COR-L47 (cell line): ENCODE measurements at regions not wholly inside any gene's neighbourhood (a gene's known extent, or its start where the extent isn't known, plus 50 kb on each side); places are given as distances from the start of the nearest gene placed in this dataset.

ENCODE experiments used
- DNase-seq: peaks from one replicate; lab custom pipeline; 2025; lab: John Stamatoyannopoulos, UW

DNA sequence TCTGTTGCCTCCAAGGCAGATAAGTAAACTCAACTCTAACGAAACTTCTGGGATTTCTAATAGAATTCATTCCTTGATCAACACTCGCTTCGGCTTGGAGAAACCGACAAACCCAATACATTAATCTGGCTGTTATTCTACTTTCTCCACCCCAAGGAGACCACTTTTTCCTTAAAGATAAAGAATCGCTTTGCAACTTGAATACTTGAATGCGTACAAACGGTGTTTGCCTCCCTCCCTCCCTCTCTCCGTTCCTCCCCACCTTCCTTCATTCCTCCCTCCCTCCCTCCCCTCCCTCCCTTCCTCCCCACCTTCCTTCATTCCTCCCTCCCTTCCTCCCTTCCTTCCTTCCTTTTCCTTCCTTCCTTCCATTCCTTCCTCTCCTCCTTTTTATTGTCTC, 432.6 kb downstream of the HAPSTR1 start:
- no peak for DNase-seq

DNA sequence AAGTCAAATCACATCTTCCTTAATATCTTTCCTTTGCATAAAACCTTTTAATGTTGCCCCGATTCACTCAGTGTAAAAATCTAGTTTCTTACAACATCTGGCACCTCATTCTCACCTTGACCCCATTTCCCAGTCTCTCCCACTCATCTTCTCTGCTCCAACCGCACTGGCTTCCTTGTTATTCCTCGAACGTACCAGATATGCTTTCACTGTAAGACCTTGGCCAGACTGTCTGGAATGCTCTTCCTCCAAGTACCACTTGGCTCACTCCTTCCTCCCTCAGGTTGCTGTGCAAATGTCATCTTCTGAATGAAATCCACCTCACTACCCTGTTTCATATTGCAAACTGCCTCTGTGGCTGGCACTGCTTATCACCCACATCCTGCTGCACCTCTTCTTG, 433.6 kb downstream of the HAPSTR1 start:
- no peak for DNase-seq

DNA sequence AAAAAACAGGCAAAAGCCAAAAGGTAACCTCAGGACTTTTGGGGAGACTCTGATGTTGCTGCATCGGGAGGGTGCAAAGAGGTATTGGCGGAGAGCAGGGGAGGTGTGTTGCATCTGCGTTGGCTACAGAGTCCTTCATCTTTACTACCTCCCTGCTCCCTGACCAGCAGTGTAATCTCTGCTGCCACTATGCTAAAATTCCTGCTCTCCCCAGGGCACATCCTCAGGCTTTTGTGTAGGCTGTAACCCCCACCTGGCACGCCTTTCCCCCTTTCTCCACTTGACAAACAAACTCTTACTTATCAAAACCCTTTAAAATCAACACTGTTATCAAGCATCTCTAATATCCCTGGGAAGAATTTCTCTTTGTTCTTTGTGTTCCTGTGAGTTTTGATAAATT, 435.3 kb downstream of the HAPSTR1 start:
- no peak for DNase-seq

- no peak for DNase-seq
Measured at GRCh38 chr16:9527976-9528375, 436.5 kb downstream of the HAPSTR1 start.

- DNase-seq: no peak
Measured at GRCh38 chr16:9528511-9529079, 437.2 kb downstream of the HAPSTR1 start.

- no peak for DNase-seq
Measured at GRCh38 chr16:9533042-9533441, 441.6 kb downstream of the HAPSTR1 start.

- no peak for DNase-seq
Measured at GRCh38 chr16:9534759-9535158, 443.3 kb downstream of the HAPSTR1 start.

- no peak for DNase-seq
Measured at GRCh38 chr16:9536905-9537304, 445.5 kb downstream of the HAPSTR1 start.

GRCh38 chr16:9539346-9539745, 447.9 kb downstream of the HAPSTR1 start:
- no peak for DNase-seq

- DNase-seq: no peak
Measured at GRCh38 chr16:9541723-9542122, 450.3 kb downstream of the HAPSTR1 start.

GRCh38 chr16:9542165-9542755, 450.8 kb downstream of the HAPSTR1 start:
- DNase-seq: no peak

DNA sequence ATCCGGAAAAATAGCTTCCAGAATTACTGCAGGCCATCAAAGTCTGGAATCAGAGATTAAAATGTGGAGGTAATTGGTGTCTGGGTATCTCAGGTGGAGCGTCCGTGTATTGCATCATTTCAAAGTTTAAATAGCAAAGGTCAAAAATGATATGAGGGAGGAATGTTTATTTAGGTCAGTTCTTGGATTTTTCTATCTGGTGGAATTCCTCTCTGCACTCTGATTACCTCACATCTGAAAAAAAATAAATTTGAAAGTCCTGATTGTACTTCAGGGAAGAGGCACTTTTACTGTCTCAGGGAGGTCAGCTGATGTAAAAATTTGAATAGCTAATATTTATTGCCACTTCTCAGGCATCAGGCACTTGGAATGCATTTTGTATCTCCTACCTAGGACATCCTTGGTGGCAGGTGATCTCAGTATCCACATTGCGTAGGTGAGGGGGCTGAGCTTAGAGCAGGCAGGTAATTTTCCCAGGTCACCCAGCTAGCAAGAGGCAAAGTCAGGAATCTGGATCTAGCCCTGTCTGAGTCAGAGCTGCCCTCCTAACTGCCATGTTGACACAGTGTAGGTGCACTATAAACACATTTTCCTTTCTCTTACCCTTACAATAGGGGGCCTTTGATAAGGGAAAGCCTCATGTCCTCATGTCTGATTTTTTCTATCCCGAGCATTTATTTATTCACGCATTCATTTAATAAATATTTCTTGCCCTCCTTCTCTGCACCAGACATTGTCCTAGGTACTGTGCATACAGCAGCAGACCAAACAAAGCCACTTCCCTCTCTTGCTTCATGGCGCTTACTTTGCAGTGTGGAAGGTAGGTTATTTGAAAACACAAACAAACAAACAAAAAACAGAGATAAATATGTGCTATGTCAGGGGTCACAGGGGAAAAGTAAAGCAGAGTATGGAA, 454.3 kb downstream of the HAPSTR1 start:
- no peak for DNase-seq

DNA sequence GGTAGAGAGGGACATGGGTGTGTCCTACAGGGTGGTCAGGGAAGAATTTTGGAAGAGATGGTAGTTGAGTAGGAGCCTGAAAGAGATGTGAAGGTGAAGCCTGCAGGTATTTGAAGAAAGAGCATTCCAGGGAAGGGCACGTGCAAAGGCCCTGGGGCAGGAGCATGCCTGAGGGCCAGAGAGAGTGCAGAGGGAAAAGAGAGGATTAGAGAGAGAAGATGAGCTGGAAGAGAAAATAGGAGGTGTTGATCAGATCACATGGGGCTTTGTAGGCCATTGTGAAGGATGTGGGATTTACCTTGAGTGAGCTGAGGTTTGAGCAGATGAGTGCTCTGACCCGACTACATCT, 455.0 kb downstream of the HAPSTR1 start:
- no peak for DNase-seq

GRCh38 chr16:9549487-9549886, 458.0 kb downstream of the HAPSTR1 start:
- DNase-seq: no peak

DNA sequence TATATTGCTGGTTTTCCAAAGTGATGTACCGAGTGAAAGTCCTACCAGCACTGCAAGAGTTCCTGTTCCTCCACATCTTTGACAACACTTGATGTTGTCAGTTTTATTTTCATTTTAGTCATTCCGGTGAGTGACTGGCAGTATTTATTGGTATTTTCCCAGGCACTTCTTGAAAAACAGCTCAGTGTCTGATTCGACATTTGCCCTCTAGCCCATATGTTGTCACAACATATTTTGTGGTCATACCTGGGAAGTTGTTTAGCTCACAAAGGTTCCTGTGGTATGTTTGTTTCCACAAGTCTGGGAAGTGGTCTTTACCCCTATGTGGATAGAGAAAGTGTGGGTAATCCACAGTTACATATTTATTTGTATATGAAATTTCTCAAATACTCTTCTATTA, 463.6 kb downstream of the HAPSTR1 start:
- no peak for DNase-seq

GRCh38 chr16:9556949-9557665, 465.7 kb downstream of the HAPSTR1 start:
- no peak for DNase-seq

GRCh38 chr16:9557713-9558112, 466.3 kb downstream of the HAPSTR1 start:
- no peak for DNase-seq

DNA sequence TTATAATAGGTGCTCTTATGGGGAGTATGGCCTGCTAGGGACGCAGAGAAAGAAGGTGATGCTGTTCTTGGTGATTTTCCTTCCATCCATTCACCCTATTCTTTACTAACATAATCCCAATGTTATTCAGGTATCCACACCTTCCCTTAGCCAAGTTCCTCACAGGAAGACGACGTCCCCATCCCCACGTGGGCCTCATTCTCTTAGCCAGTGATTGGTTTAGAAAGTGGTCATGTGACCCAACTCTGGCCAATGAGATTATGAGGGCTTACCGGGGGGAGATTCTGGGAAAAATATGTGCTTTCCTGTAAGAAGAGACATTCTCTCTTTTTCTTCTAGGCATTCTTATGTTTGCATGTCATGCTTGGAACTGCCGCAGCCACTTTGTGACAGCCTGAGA, 474.7 kb downstream of the HAPSTR1 start:
- DNase-seq: no peak

DNA sequence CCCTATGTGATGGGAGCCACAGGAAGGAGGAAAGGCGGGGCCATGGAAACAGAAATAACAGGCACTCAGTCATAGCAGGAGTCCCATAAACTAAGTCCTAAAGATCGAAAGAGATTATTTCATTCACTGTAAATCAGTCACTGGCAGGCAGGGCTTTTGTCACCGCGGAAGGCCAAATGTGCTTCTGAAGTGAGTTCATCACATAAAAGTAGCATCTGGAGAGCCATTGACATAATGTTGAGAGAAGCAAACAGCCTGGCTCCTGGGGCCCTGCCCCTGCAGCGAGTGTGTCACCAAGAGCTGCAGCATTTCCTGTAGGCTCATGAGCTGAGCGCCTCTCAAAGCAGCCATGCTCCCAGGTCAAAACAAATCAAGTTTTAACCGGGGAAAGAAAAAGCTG, 476.2 kb downstream of the HAPSTR1 start:
- DNase-seq: no peak

DNA sequence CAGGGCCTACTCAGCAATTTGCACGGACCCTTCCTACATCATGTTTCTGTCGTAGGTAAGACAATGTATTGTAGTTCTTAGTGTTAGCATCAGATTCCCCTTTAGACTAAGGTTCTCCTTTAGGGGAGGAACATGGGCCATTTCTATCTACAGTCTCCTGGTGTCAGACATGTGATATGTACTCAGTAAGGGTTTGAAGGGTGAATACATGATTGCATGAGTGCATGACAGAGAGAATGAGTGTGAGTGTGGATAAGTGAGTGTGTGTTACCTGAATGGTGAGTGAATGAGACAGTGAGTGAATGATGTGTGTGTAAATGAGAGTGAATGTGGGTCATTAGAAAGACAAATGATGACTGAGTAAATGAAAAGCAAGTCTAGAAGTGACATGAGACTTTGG, 476.8 kb downstream of the HAPSTR1 start:
- no peak for DNase-seq

DNA sequence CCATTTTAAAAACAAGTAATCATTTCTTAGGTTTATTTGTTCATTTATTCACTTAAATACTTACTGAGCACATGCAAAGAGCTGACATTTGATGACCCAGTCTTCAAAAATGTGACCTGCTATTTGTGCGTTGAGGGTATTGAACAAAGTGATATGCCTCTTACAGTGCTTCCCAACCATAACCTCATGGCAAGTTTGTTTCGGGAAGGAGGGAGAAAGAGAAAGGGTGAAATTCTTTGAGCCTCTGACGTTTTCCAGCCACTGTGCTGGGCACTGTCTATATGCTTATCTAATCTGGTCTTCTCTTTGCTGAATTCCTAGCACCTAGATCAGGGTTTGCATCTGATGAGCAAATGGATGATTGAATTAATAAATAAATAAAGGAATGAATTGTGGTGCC, 479.1 kb downstream of the HAPSTR1 start:
- no peak for DNase-seq

DNA sequence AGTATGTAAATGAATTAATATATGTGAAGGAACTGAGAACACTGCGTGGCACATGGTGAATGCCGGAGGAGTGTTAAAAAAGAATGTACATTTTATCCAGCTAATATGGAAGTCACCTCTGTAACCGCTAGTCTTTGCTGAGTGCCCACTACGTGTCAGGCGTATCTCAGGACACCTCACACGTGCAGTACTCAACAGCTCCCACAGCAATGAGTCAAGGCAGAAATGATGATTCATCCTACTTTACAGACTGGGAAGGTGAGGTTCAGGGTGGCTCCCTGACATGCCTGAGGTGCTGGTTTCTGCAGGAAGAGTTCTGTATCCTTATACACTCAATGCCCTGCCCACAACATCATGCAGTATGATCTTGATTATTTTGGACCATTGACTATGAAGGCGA, 487.0 kb downstream of the HAPSTR1 start:
- no peak for DNase-seq

DNA sequence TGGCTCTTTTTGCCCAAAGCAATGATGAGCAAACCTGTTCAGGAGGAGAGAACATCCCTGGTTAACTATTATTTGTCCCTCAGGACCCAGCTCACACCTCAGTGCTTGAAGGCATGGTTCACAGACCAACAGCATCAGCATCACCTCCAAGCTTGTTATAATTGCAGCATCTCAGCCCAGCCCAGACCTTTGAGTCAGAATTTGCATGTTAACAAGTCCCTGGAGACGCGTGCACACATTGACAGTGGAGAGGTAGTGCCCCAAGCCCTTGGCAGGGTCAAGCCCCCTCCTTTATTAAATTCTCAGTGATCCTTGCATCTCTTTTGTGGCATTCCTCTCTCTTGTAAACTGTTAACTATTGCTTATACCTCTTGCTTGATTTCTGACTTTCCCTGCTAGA, 488.6 kb downstream of the HAPSTR1 start:
- no peak for DNase-seq
